ENCODE measurements at regions not wholly inside any gene's neighbourhood (a gene's known extent, or its start where the extent isn't known, plus 50 kb on each side); places are given as distances from the start of the nearest gene placed in this dataset.

DNA sequence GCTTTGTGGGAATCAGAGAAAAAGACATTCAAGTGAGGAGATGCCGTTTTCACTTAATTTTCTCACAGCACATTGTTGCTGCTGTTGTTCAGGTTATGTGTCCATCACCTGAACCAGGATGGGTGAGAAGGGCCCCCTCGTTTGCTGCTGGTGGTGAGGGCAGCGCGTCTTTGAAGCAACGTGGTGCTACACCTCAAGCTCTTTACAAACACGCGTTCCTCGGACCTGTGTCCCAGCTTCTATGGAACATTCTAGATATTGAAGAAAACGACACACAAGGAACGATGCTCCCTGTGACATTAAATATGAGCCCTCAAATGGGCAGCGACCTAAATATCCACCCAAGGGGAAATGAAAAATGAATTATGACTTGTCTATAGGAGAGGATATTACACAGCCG is 418.6 kb downstream of the MN1 start:
- TF ChIP-seq, protein P1, sequence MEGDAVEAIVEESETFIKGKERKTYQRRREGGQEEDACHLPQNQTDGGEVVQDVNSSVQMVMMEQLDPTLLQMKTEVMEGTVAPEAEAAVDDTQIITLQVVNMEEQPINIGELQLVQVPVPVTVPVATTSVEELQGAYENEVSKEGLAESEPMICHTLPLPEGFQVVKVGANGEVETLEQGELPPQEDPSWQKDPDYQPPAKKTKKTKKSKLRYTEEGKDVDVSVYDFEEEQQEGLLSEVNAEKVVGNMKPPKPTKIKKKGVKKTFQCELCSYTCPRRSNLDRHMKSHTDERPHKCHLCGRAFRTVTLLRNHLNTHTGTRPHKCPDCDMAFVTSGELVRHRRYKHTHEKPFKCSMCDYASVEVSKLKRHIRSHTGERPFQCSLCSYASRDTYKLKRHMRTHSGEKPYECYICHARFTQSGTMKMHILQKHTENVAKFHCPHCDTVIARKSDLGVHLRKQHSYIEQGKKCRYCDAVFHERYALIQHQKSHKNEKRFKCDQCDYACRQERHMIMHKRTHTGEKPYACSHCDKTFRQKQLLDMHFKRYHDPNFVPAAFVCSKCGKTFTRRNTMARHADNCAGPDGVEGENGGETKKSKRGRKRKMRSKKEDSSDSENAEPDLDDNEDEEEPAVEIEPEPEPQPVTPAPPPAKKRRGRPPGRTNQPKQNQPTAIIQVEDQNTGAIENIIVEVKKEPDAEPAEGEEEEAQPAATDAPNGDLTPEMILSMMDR (IDR thresholded peaks at IDR 0.05) = no peak
- TF ChIP-seq POLR2AphosphoS5 (IDR thresholded peaks at IDR 0.05) = no peak
- no peak for TF ChIP-seq POLR2A (IDR thresholded peaks at IDR 0.05)
- Histone ChIP-seq H3K9me3 (no peaks in the 10 kb centered on the region), H3K4me3 (no peak overlapping the region), H3K36me3 (no peaks in the 10 kb centered on the region), H3K4me1 (replicated peaks) (no peaks in the 10 kb centered on the region), H3K27me3 (replicated peaks; ENCODE audit: insufficient read depth) (no peaks in the 10 kb centered on the region), H3K27ac (no peak overlapping the region)
- WGBS = 65% methylated on average over 12 of the region's 12 CpGs
- intact Hi-C loops (cut with DNase I) = no loop called here
- DNase-seq (ENCODE audit: low spot score) = no peak

DNA sequence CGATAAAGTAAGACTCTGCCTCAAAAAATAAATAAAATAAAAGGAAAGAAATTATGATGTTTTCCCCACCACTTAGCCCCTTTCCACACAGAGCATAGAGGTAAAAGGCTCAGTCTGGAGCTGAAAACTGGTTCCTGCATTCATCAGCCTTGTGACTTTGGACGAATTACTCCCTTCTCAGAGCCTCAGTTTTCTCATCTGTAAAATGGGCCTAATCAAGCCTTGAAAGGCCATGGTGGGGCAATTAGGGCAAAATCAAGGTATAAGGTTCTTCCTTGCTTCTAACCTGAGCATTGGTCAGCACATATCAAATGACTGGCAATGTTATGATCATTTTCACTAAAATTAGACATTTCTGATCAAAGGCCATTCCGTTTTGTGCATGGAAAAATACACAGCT is 417.7 kb downstream of the MN1 start:
- Histone ChIP-seq H3K27me3 (replicated peaks; ENCODE audit: insufficient read depth) (no peaks in the 10 kb centered on the region), H3K27ac (no peak overlapping the region), H3K4me1 (replicated peaks) (no peaks in the 10 kb centered on the region), H3K4me3 (no peak overlapping the region), H3K9me3 (no peaks in the 10 kb centered on the region), H3K36me3 (no peaks in the 10 kb centered on the region)
- DNase-seq (ENCODE audit: low spot score) = no peak
- 83% methylated on average over 3 of the region's 3 CpGs for WGBS
- TF ChIP-seq, protein P1 (IDR thresholded peaks at IDR 0.05) = no peak
- TF ChIP-seq POLR2AphosphoS5 (IDR thresholded peaks at IDR 0.05) (no peak), POLR2A (IDR thresholded peaks at IDR 0.05) (no peak)
- intact Hi-C loops (cut with DNase I) = no loop called here

DNA sequence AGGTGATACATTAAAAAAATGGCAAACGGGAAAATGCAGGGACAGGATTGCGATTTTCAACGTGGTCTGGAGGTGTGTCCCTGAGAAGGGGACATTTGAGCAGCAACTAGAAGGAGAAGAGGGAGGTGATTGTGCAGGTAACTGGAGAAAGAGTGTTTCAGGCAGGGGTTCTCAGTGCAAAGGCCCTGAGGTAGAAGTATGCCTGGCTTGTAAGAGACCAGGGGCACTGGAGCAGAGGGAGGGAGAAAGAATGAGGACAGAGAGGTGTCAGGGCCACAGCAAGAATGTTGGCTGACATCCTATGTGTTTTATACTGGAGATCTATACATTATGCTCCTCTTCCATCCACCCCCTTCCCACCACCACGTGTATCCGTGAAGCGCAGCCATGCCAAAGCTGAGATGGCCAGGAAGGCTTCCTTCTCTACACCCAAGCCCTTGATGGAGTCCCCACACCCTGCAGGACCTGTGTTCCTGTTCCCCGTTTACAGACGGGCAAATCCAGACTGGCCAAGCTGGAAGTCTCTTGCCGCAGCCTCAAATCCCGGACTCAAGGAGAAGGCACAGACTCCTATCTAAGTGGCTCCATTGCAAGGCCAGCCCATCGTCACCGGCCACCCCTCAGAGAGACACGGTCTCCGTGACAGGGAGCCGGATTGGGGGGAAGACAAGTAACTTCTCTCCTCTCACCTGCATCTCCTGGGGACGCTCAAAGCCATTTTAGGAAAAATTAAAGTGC is 416.1 kb downstream of the MN1 start:
- WGBS = 87% methylated on average over 16 of the region's 16 CpGs
- H3K4me3 ChIP-seq = no peak overlapping the region

DNA sequence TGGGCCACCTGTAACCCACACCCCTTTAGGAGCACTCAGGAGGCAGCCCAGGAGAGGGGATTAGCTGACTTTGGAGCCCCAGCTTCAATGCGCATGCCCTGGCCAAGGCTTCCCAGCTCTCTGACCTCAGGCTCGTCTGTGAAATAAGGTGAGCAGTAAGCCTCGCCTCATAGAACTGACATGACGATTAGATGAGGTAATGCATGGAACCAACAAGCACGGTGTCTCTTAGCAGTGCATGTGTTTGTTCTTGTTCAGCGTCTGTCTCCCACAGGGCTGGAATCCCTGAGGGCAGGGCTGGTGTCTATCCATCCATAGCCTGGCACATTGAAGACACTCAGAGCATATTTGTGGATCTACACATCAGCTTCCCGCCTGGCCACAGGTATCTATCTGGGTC is 415.4 kb downstream of the MN1 start:
- no peaks in the 10 kb centered on the region for H3K4me1 ChIP-seq (replicated peaks)
- DNase-seq (ENCODE audit: low spot score) = no peak
- intact Hi-C loops (cut with DNase I) = no loop called here
- H3K36me3 ChIP-seq = no peaks in the 10 kb centered on the region
- 69% methylated on average over 7 of the region's 7 CpGs for WGBS
- TF ChIP-seq POLR2AphosphoS5 (IDR thresholded peaks at IDR 0.05) (no peak), POLR2A (IDR thresholded peaks at IDR 0.05) (no peak)
- TF ChIP-seq, protein P1 (IDR thresholded peaks at IDR 0.05) = no peak
- H3K27ac ChIP-seq = no peak overlapping the region
- no peaks in the 10 kb centered on the region for H3K27me3 ChIP-seq (replicated peaks; ENCODE audit: insufficient read depth)
- H3K9me3 ChIP-seq = no peaks in the 10 kb centered on the region
- H3K4me3 ChIP-seq = no peak overlapping the region

More for the DNA sequence above, 416.1 kb downstream of the MN1 start:
- TF ChIP-seq, protein P1 (IDR thresholded peaks at IDR 0.05) = no peak
- TF ChIP-seq POLR2A (IDR thresholded peaks at IDR 0.05) (no peak), POLR2AphosphoS5 (IDR thresholded peaks at IDR 0.05) (no peak)
- Histone ChIP-seq H3K4me1 (replicated peaks) (no peaks in the 10 kb centered on the region), H3K27ac (no peak overlapping the region), H3K36me3 (no peaks in the 10 kb centered on the region), H3K9me3 (no peaks in the 10 kb centered on the region), H3K27me3 (replicated peaks; ENCODE audit: insufficient read depth) (no peaks in the 10 kb centered on the region)
- DNase-seq (ENCODE audit: low spot score) = no peak
- intact Hi-C loops (cut with DNase I) = no loop called here

DNA sequence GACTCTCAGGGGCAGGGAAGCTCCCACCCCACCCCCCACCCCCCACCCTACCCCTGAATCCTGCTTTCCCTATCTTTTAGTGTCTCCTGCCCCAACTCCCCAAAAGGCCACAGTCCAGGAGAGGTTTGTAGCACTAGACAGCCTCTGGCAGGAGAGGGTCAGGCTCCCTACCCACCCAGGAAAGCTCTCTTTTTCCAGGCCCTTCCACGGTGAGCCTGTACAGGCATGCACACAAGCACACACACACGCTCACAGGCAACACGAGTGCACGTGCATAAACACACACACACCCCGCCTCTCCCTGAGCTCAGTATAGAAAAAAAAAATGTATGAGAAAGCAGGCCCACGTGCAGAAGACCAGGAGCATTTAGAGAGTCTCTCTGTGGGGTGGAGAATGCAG is 414.0 kb downstream of the MN1 start:
- Histone ChIP-seq H3K4me1 (replicated peaks) (no peaks in the 10 kb centered on the region), H3K9me3 (no peaks in the 10 kb centered on the region), H3K4me3 (no peak overlapping the region), H3K27me3 (replicated peaks; ENCODE audit: insufficient read depth) (no peaks in the 10 kb centered on the region), H3K27ac (no peak overlapping the region), H3K36me3 (no peaks in the 10 kb centered on the region)
- 50% methylated on average over 6 of the region's 6 CpGs for WGBS
- DNase-seq (ENCODE audit: low spot score) = no peak
- no peak for TF ChIP-seq POLR2AphosphoS5 (IDR thresholded peaks at IDR 0.05)
- TF ChIP-seq, protein P1 (IDR thresholded peaks at IDR 0.05) = no peak
- no peak for TF ChIP-seq POLR2A (IDR thresholded peaks at IDR 0.05)
- intact Hi-C loops (cut with DNase I) = no loop called here

All from prostate gland (tissue), 2 donors.